ENCODE measurements at regions not wholly inside any gene's neighbourhood (a gene's known extent, or its start where the extent isn't known, plus 50 kb on each side); places are given as distances from the start of the nearest gene placed in this dataset.
A peak's percentile ranks its signal among the peaks of the same experiment; 100 is the strongest.

DNA sequence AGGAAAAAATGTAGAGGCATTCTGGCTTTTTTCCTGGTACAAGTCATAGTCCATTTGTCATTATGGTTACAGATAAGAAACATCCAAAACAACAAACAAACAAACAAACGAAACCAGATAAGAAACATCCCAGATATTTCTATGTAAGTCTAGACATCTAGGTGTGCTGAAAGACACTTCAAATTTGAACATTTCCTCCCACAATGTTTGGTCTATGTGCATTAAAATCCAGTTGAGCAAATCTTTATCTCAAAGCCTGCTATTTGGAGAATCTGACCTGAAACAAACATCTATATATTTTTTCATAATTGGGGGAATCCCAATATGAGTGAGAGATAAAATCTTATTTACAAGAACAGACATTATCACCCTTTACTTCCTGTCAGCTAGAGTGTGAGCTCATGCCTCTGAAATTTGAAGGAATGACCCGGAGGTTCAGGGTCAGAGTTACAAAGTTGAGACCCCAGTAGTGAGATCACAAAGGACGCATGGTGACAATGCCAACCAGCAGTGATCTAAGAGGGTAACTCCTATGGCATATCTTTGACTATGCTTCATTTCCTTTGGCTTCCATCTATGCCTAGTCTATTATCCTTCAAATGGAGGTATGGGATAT, 182.9 kb upstream of the ATP1B1 start (continued):
- TF ChIP-seq, protein P1, sequence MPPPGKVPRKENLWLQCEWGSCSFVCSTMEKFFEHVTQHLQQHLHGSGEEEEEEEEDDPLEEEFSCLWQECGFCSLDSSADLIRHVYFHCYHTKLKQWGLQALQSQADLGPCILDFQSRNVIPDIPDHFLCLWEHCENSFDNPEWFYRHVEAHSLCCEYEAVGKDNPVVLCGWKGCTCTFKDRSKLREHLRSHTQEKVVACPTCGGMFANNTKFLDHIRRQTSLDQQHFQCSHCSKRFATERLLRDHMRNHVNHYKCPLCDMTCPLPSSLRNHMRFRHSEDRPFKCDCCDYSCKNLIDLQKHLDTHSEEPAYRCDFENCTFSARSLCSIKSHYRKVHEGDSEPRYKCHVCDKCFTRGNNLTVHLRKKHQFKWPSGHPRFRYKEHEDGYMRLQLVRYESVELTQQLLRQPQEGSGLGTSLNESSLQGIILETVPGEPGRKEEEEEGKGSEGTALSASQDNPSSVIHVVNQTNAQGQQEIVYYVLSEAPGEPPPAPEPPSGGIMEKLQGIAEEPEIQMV (CRISPR knock-in tag; IDR thresholded peaks at IDR 0.05; ENCODE audit: low read depth) = no peak
- TF ChIP-seq, protein P2, sequence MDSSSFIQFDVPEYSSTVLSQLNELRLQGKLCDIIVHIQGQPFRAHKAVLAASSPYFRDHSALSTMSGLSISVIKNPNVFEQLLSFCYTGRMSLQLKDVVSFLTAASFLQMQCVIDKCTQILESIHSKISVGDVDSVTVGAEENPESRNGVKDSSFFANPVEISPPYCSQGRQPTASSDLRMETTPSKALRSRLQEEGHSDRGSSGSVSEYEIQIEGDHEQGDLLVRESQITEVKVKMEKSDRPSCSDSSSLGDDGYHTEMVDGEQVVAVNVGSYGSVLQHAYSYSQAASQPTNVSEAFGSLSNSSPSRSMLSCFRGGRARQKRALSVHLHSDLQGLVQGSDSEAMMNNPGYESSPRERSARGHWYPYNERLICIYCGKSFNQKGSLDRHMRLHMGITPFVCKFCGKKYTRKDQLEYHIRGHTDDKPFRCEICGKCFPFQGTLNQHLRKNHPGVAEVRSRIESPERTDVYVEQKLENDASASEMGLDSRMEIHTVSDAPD (CRISPR knock-in tag; IDR thresholded peaks at IDR 0.05) = no peak
- TF ChIP-seq, protein P3, sequence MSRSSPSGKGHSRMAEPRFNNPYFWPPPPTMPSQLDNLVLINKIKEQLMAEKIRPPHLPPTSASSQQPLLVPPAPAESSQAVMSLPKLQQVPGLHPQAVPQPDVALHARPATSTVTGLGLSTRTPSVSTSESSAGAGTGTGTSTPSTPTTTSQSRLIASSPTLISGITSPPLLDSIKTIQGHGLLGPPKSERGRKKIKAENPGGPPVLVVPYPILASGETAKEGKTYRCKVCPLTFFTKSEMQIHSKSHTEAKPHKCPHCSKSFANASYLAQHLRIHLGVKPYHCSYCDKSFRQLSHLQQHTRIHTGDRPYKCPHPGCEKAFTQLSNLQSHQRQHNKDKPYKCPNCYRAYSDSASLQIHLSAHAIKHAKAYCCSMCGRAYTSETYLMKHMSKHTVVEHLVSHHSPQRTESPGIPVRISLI (CRISPR knock-in tag; IDR thresholded peaks at IDR 0.05; ENCODE audit: borderline replicate concordance) = no peak
- no peak for TF ChIP-seq KLF12 (CRISPR knock-in tag; IDR thresholded peaks at IDR 0.05; ENCODE audit: borderline replicate concordance)
- no peak for TF ChIP-seq STAG1 (CRISPR knock-in tag; IDR thresholded peaks at IDR 0.05)
- TF ChIP-seq RXRB (CRISPR knock-in tag; IDR thresholded peaks at IDR 0.05; ENCODE audit: borderline replicate concordance) = peak; percentile 51; the same call in 1 of the 2 replicates
- TF ChIP-seq EP300 (IDR thresholded peaks at IDR 0.05; ENCODE audit: low read depth in 2 of 2, low read length in 2 of 2) = peak in 1 of 2 experiments; percentile 41; a peak in 1 of 4 replicates
- no peak for TF ChIP-seq EP300 (CRISPR knock-in tag; IDR thresholded peaks at IDR 0.05; ENCODE audit: borderline replicate concordance)
- TF ChIP-seq NRL (CRISPR knock-in tag; IDR thresholded peaks at IDR 0.05; ENCODE audit: borderline replicate concordance) = no peak
- TF ChIP-seq, protein P4, sequence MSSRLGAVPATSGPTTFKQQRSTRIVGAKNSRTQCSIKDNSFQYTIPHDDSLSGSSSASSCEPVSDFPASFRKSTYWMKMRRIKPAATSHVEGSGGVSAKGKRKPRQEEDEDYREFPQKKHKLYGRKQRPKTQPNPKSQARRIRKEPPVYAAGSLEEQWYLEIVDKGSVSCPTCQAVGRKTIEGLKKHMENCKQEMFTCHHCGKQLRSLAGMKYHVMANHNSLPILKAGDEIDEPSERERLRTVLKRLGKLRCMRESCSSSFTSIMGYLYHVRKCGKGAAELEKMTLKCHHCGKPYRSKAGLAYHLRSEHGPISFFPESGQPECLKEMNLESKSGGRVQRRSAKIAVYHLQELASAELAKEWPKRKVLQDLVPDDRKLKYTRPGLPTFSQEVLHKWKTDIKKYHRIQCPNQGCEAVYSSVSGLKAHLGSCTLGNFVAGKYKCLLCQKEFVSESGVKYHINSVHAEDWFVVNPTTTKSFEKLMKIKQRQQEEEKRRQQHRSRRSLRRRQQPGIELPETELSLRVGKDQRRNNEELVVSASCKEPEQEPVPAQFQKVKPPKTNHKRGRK (CRISPR knock-in tag; IDR thresholded peaks at IDR 0.05) = no peak
- TF ChIP-seq IRX3 (CRISPR knock-in tag; IDR thresholded peaks at IDR 0.05; ENCODE audit: borderline replicate concordance, low read depth) = no peak
- no peak for TF ChIP-seq ZFX (CRISPR knock-in tag; IDR thresholded peaks at IDR 0.05; ENCODE audit: low read depth)
- TF ChIP-seq, protein P5, sequence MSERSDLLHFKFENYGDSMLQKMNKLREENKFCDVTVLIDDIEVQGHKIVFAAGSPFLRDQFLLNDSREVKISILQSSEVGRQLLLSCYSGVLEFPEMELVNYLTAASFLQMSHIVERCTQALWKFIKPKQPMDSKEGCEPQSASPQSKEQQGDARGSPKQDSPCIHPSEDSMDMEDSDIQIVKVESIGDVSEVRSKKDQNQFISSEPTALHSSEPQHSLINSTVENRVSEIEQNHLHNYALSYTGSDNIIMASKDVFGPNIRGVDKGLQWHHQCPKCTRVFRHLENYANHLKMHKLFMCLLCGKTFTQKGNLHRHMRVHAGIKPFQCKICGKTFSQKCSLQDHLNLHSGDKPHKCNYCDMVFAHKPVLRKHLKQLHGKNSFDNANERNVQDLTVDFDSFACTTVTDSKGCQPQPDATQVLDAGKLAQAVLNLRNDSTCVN (CRISPR knock-in tag; IDR thresholded peaks at IDR 0.05; ENCODE audit: borderline replicate concordance) = no peak
- no peak for TF ChIP-seq ZNF619 (CRISPR knock-in tag; IDR thresholded peaks at IDR 0.05)
- no peak for TF ChIP-seq ZNF101 (CRISPR knock-in tag; IDR thresholded peaks at IDR 0.05; ENCODE audit: borderline replicate concordance, low read depth)
- no peak for TF ChIP-seq SIN3B (IDR thresholded peaks at IDR 0.05; ENCODE audit: low read length)
- TF ChIP-seq ZNF660 (CRISPR knock-in tag; IDR thresholded peaks at IDR 0.05; ENCODE audit: borderline replicate concordance, low read depth) = no peak
- no peak for TF ChIP-seq NFRKB (IDR thresholded peaks at IDR 0.05)
- TF ChIP-seq, protein P6, sequence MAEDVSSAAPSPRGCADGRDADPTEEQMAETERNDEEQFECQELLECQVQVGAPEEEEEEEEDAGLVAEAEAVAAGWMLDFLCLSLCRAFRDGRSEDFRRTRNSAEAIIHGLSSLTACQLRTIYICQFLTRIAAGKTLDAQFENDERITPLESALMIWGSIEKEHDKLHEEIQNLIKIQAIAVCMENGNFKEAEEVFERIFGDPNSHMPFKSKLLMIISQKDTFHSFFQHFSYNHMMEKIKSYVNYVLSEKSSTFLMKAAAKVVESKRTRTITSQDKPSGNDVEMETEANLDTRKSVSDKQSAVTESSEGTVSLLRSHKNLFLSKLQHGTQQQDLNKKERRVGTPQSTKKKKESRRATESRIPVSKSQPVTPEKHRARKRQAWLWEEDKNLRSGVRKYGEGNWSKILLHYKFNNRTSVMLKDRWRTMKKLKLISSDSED (CRISPR knock-in tag; IDR thresholded peaks at IDR 0.05) = no peak
- TF ChIP-seq ZNF672 (CRISPR knock-in tag; IDR thresholded peaks at IDR 0.05) = no peak
- TF ChIP-seq DMAP1 (CRISPR knock-in tag; IDR thresholded peaks at IDR 0.05) = no peak
- no peak for TF ChIP-seq ZNF138 (CRISPR knock-in tag; IDR thresholded peaks at IDR 0.05; ENCODE audit: low read depth)
